AG04450 (cell line): ENCODE measurements at regions not wholly inside any gene's neighbourhood (a gene's known extent, or its start where the extent isn't known, plus 50 kb on each side); places are given as distances from the start of the nearest gene placed in this dataset.

Experiments used
- CTCF ChIA-PET: fragments of 300-600, 350-600 bp; formaldehyde crosslinking; extraction: SDS; loops from one replicate; lab custom pipeline; 2022; ENCODE audit warnings: antibody characterized with exemption, inconsistent platforms; lab: Charles Lee
- POLR2A ChIA-PET: fragments of 350-600 bp; formaldehyde crosslinking; extraction: SDS; loops from one replicate; lab custom pipeline; 2021; ENCODE audit warnings: antibody characterized with exemption, inconsistent platforms; lab: Yijun Ruan, JAX
- DNase-seq: peaks from one replicate; pipeline ENCODE4 v3.0.0-alpha.2; 2011; ENCODE audit warnings: low read depth, low spot score
- H3K27ac ChIP-seq: one replicate; pipeline ENCODE4 v1.5.1; 2012; ENCODE audit warnings: low read depth, low read length, control low read depth
- H3K27me3 ChIP-seq: one replicate; pipeline ENCODE4 v1.6.0; 2012; ENCODE audit warnings: low read length; ENCODE audit not compliant: control insufficient read depth, insufficient read depth
- H3K4me3 ChIP-seq: 2 replicates; pipeline ENCODE4 v1.5.1; 2011; ENCODE audit warnings: mild to moderate bottlenecking, low read depth, low read length, control low read depth
- H3K9me3 ChIP-seq: 2 replicates; pipeline ENCODE4 v1.5.1; 2012; ENCODE audit warnings: low read length; ENCODE audit not compliant: control insufficient read depth, insufficient read depth
- CTCF ChIP-seq: IDR thresholded peaks from 2 replicates; pipeline ENCODE4 v1.5.1; 2011; ENCODE audit warnings: low read depth, low read length, control low read depth, inconsistent platforms

- Histone ChIP-seq H3K9me3 (no peaks in the 10 kb centered on the region), H3K27ac (no peak overlapping the region), H3K4me3 (no peak overlapping the region), H3K27me3 (no peaks in the 10 kb centered on the region)
- TF ChIP-seq CTCF, result no peak
- DNase-seq, result no peak
- ChIA-PET POLR2A (no interaction called here), CTCF (interaction anchor here (0.7 kb wide), 1 partner anchor 198 kb away, joined by 5 read pairs; no protein-coding TSS in a partner anchor)
Measured at GRCh38 chr18:75612456-75612855, 185.0 kb upstream of the SMIM21 start.

- ChIA-PET POLR2A (no interaction called here), CTCF (no interaction called here)
- no peaks in the 10 kb centered on the region for H3K27me3 ChIP-seq
- H3K9me3 ChIP-seq, result no peaks in the 10 kb centered on the region
- no peak for DNase-seq
- H3K4me3 ChIP-seq, result no peak overlapping the region
- no peak overlapping the region for H3K27ac ChIP-seq
- TF ChIP-seq CTCF, result no peak
Measured at GRCh38 chr18:75607701-75608100, 180.2 kb upstream of the SMIM21 start.

GRCh38 chr18:75592527-75592926, 165.0 kb upstream of the SMIM21 start:
- no peak for TF ChIP-seq CTCF
- Histone ChIP-seq H3K9me3 (peaks cover 15% of the 10 kb centered on the region), H3K27me3 (no peaks in the 10 kb centered on the region), H3K4me3 (no peak overlapping the region), H3K27ac (no peak overlapping the region)
- CTCF ChIA-PET, result interaction anchor here (0.5 kb wide), 1 partner anchor 1041 kb away, joined by 5 read pairs; no protein-coding TSS in a partner anchor
- POLR2A ChIA-PET, result no interaction called here
- no peak for DNase-seq

GRCh38 chr18:75588412-75588811, 160.9 kb upstream of the SMIM21 start:
- Histone ChIP-seq H3K27me3 (no peaks in the 10 kb centered on the region), H3K4me3 (no peak overlapping the region), H3K27ac (no peak overlapping the region), H3K9me3 (peaks cover 11% of the 10 kb centered on the region)
- POLR2A ChIA-PET, result no interaction called here
- TF ChIP-seq CTCF, result no peak
- no peak for DNase-seq
- CTCF ChIA-PET, result no interaction called here

- Histone ChIP-seq H3K27me3 (no peaks in the 10 kb centered on the region), H3K9me3 (peaks cover 11% of the 10 kb centered on the region), H3K27ac (no peak overlapping the region), H3K4me3 (no peak overlapping the region)
- CTCF ChIA-PET, result no interaction called here
- no peak for DNase-seq
- POLR2A ChIA-PET, result no interaction called here
- no peak for TF ChIP-seq CTCF
Measured at GRCh38 chr18:75587131-75587530, 159.6 kb upstream of the SMIM21 start.
